ENCODE measurements at regions not wholly inside any gene's neighbourhood (a gene's known extent, or its start where the extent isn't known, plus 50 kb on each side); places are given as distances from the start of the nearest gene placed in this dataset.

- peak; percentile 57 for DNase-seq
These were observed 212.3 kb upstream of the DAPK1 start for GRCh38 chr9:87285183-87285850.

GRCh38 chr9:87286506-87286905 lies 211.2 kb upstream of the DAPK1 start:
- DNase-seq = no peak

GRCh38 chr9:87290241-87291052 lies 207.2 kb upstream of the DAPK1 start:
- DNase-seq = no peak

- no peak for DNase-seq
These were observed 205.0 kb upstream of the DAPK1 start for GRCh38 chr9:87292449-87293191.

GRCh38 chr9:87294126-87294525 lies 203.5 kb upstream of the DAPK1 start:
- DNase-seq = peak; percentile 62

GRCh38 chr9:87300915-87301314 lies 196.8 kb upstream of the DAPK1 start:
- DNase-seq = no peak

GRCh38 chr9:87301371-87301770 lies 196.3 kb upstream of the DAPK1 start:
- no peak for DNase-seq

GRCh38 chr9:87305151-87305550 lies 192.5 kb upstream of the DAPK1 start:
- no peak for DNase-seq

- no peak for DNase-seq
These were observed 191.7 kb upstream of the DAPK1 start for GRCh38 chr9:87306006-87306405.

GRCh38 chr9:87307848-87308247 lies 189.8 kb upstream of the DAPK1 start:
- DNase-seq = no peak

- DNase-seq = no peak
These were observed 188.4 kb upstream of the DAPK1 start for GRCh38 chr9:87309236-87309635.

GRCh38 chr9:87310827-87311523 lies 186.7 kb upstream of the DAPK1 start:
- DNase-seq = no peak

- DNase-seq = no peak
These were observed 178.0 kb upstream of the DAPK1 start for GRCh38 chr9:87319656-87320055.

- DNase-seq = no peak
These were observed 177.4 kb upstream of the DAPK1 start for GRCh38 chr9:87320146-87320884.

GRCh38 chr9:87322840-87323635 lies 174.6 kb upstream of the DAPK1 start:
- DNase-seq = peak; percentile 59

GRCh38 chr9:87323928-87324327 lies 173.7 kb upstream of the DAPK1 start:
- no peak for DNase-seq

- DNase-seq = peak; percentile 90
These were observed 173.0 kb upstream of the DAPK1 start for GRCh38 chr9:87324613-87325194.

GRCh38 chr9:87327575-87328125 lies 170.0 kb upstream of the DAPK1 start:
- no peak for DNase-seq

- DNase-seq = no peak
These were observed 163.9 kb upstream of the DAPK1 start for GRCh38 chr9:87333802-87334201.

- no peak for DNase-seq
These were observed 163.3 kb upstream of the DAPK1 start for GRCh38 chr9:87334366-87334765.
